GM23248 (cell line): ENCODE measurements at regions not wholly inside any gene's neighbourhood (a gene's known extent, or its start where the extent isn't known, plus 50 kb on each side); places are given as distances from the start of the nearest gene placed in this dataset.
"Not testable (repeated sequence)": the region's sequence is repeated elsewhere in the genome, so short reads cannot be mapped to it uniquely, and the experiment has no call there.

Experiments
- DNase-seq: peaks from one replicate; pipeline ENCODE4 v3.0.0-alpha.2; 2015
- H2AFZ ChIP-seq: fragments of 200-600 bp; sonication (generic); 2 replicates; pipeline ENCODE4 v1.6.1; 2016; ENCODE audit warnings: antibody characterized with exemption
- H3F3A ChIP-seq: fragments of 200-600 bp; sonication (generic); 2 replicates; pipeline ENCODE4 v1.6.1; 2016; ENCODE audit warnings: mild to moderate bottlenecking, antibody characterized with exemption, mixed run types; ENCODE audit not compliant: insufficient read depth
- H3K27ac ChIP-seq: fragments of 200-600 bp; sonication (generic); 2 replicates; pipeline ENCODE4 v1.5.1; 2016; ENCODE audit warnings: mild to moderate bottlenecking
- H3K27me3 ChIP-seq: fragments of 200-600 bp; sonication (generic); replicated peaks from 2 replicates; pipeline ENCODE4 v1.6.1; 2016; ENCODE audit warnings: mild to moderate bottlenecking; ENCODE audit not compliant: insufficient read depth
- H3K36me3 ChIP-seq: fragments of 200-600 bp; sonication (generic); 2 replicates; pipeline ENCODE4 v1.6.1; 2016; ENCODE audit warnings: low read depth, mild to moderate bottlenecking
- H3K4me1 ChIP-seq: fragments of 200-600 bp; sonication (generic); 2 replicates; pipeline ENCODE4 v1.6.1; 2016; ENCODE audit warnings: mild to moderate bottlenecking; ENCODE audit not compliant: insufficient read depth
- H3K4me2 ChIP-seq: fragments of 200-600 bp; sonication (generic); one replicate; pipeline ENCODE4 v1.6.1; 2016; ENCODE audit warnings: mild to moderate bottlenecking; ENCODE audit not compliant: unreplicated experiment
- H3K4me3 ChIP-seq: fragments of 200-600 bp; sonication (generic); 2 replicates; pipeline ENCODE4 v1.5.1; 2016; ENCODE audit warnings: mild to moderate bottlenecking
- H3K79me2 ChIP-seq: fragments of 200-600 bp; sonication (generic); 2 replicates; pipeline ENCODE4 v1.6.1; 2016; ENCODE audit warnings: mild to moderate bottlenecking; ENCODE audit not compliant: insufficient read depth
- H3K9ac ChIP-seq: fragments of 200-600 bp; sonication (generic); 2 replicates; pipeline ENCODE4 v1.6.1; 2016; ENCODE audit warnings: mild to moderate bottlenecking
- H3K9me2 ChIP-seq: fragments of 200-600 bp; sonication (generic); 2 replicates; pipeline ENCODE4 v1.6.1; 2016; ENCODE audit warnings: mixed run types, mild to moderate bottlenecking, moderate library complexity; ENCODE audit not compliant: insufficient read depth
- H3K9me3 ChIP-seq: fragments of 200-600 bp; sonication (generic); one replicate; pipeline ENCODE4 v1.6.1; 2017; ENCODE audit warnings: low read depth
- H4K20me1 ChIP-seq: fragments of 200-600 bp; sonication (generic); 2 replicates; pipeline ENCODE4 v1.6.0; 2016; ENCODE audit not compliant: insufficient read depth
- EZH2 ChIP-seq: fragments of 200-600 bp; sonication (generic); IDR thresholded peaks from 2 replicates; pipeline ENCODE4 v1.6.1; 2018; ENCODE audit warnings: antibody characterized with exemption, mild to moderate bottlenecking; ENCODE audit not compliant: insufficient read depth, poor library complexity, severe bottlenecking
- EZH2phosphoT487 ChIP-seq: fragments of 200-600 bp; sonication (generic); IDR thresholded peaks from 2 replicates; pipeline ENCODE4 v1.6.1; 2018; ENCODE audit warnings: antibody characterized with exemption, moderate library complexity, mild to moderate bottlenecking, low read depth; ENCODE audit not compliant: insufficient read depth
- WGBS, 2 experiments: methylation state at CpG; one replicate each; pipeline ENCODE4 v1.1.6; 2015 to 2017; ENCODE audit warnings: low lambda C conversion rate in 2 of 2, low coverage in 1 of 2; ENCODE audit errors: missing lambda C conversion rate in 2 of 2; 5-methylcytosine and 5-hydroxymethylcytosine counted together
- in situ Hi-C: fragments of 300-500 bp; cut with MboI; formaldehyde crosslinking; loops from 2 replicates; pipeline ENCODE4 v1.15.0; 2020

GRCh38 chr7:130803127-130803526 is 69.1 kb upstream of the KLF14 start:
- in situ Hi-C loops = no loop called here
- Histone ChIP-seq H3K9ac (no peak overlapping the region), H3K9me2 (no peaks in the 10 kb centered on the region), H3K9me3 (no peaks in the 10 kb centered on the region), H3K4me3 (no peak overlapping the region), H3K4me2 (no peak overlapping the region), H3K27ac (no peak overlapping the region), H3K4me1 (no peaks in the 10 kb centered on the region), H2AFZ (no peak overlapping the region), H3F3A (no peaks in the 10 kb centered on the region), H3K79me2 (no peaks in the 10 kb centered on the region), H4K20me1 (no peaks in the 10 kb centered on the region), H3K27me3 (peaks cover 3% of the 10 kb centered on the region; the same call in 1 of the 2 replicates), H3K36me3 (no peaks in the 10 kb centered on the region)
- TF ChIP-seq EZH2phosphoT487 = no peak
- TF ChIP-seq EZH2 = no peak
- no peak for DNase-seq
- 55 to 62% methylated on average over 3 of the region's 3 CpGs for WGBS, 2 experiments

GRCh38 chr7:130804220-130804619 is 70.2 kb upstream of the KLF14 start:
- H2AFZ ChIP-seq = no peak overlapping the region
- no peak for DNase-seq
- no peaks in the 10 kb centered on the region for H3K36me3 ChIP-seq
- no peaks in the 10 kb centered on the region for H3F3A ChIP-seq
- peaks cover 3% of the 10 kb centered on the region; the same call in 1 of the 2 replicates for H3K27me3 ChIP-seq
- no peaks in the 10 kb centered on the region for H3K9me2 ChIP-seq
- H4K20me1 ChIP-seq = no peaks in the 10 kb centered on the region
- no peak overlapping the region for H3K27ac ChIP-seq
- 29 to 40% methylated on average over 3 of the region's 3 CpGs for WGBS, 2 experiments
- H3K4me3 ChIP-seq = no peak overlapping the region
- no peak for TF ChIP-seq EZH2
- in situ Hi-C loops = no loop called here
- H3K79me2 ChIP-seq = no peaks in the 10 kb centered on the region
- H3K9me3 ChIP-seq = no peaks in the 10 kb centered on the region
- H3K9ac ChIP-seq = no peak overlapping the region
- H3K4me2 ChIP-seq = no peak overlapping the region
- no peaks in the 10 kb centered on the region for H3K4me1 ChIP-seq

- H3K4me3 ChIP-seq, DNase-seq, H4K20me1 ChIP-seq, in situ Hi-C loops, H3K79me2 ChIP-seq, H3K9me3 ChIP-seq, H3K4me2 ChIP-seq, H3K9ac ChIP-seq, H3K36me3 ChIP-seq, H3K9me2 ChIP-seq, H3K27ac ChIP-seq, H3K4me1 ChIP-seq, H3K27me3 ChIP-seq, H3F3A ChIP-seq, H2AFZ ChIP-seq: not testable (repeated sequence)
- WGBS, 2 experiments = 88 to 94% methylated on average over 4 of the region's 4 CpGs
Measured at GRCh38 chr7:130812819-130813218, 78.8 kb upstream of the KLF14 start.

GRCh38 chr7:130814778-130815335 is 80.8 kb upstream of the KLF14 start:
- 32 to 37% methylated on average over 2 of the region's 2 CpGs for WGBS, 2 experiments
- DNase-seq = peak; percentile 70
- Histone ChIP-seq H3K27me3 (no peaks in the 10 kb centered on the region), H3K9me3 (no peaks in the 10 kb centered on the region), H3K27ac (no peak overlapping the region), H3K4me3 (no peak overlapping the region), H3K9ac (no peak overlapping the region), H3K36me3 (no peaks in the 10 kb centered on the region), H3K79me2 (no peaks in the 10 kb centered on the region), H3F3A (no peaks in the 10 kb centered on the region), H3K9me2 (no peaks in the 10 kb centered on the region), H4K20me1 (no peaks in the 10 kb centered on the region), H3K4me2 (no peak overlapping the region), H2AFZ (0 out of 2 replicates have a peak overlapping the region, but pooled peaks have one; percentile 42), H3K4me1 (no peaks in the 10 kb centered on the region)
- in situ Hi-C loops = no loop called here
- no peak for TF ChIP-seq EZH2
- TF ChIP-seq EZH2phosphoT487 = no peak

- Histone ChIP-seq H3K4me3 (no peak overlapping the region), H3K79me2 (no peaks in the 10 kb centered on the region), H3K27me3 (no peaks in the 10 kb centered on the region), H3K4me2 (no peak overlapping the region), H3K9me3 (no peaks in the 10 kb centered on the region), H3F3A (peaks cover 11% of the 10 kb centered on the region; the same call in 1 of the 2 replicates), H3K9me2 (no peaks in the 10 kb centered on the region), H3K36me3 (no peaks in the 10 kb centered on the region), H2AFZ (no peak overlapping the region), H3K4me1 (peaks cover 11% of the 10 kb centered on the region), H4K20me1 (no peaks in the 10 kb centered on the region), H3K9ac (no peak overlapping the region), H3K27ac (no peak overlapping the region)
- WGBS, 2 experiments = 96% methylated on average over 2 of the region's 2 CpGs
- no peak for TF ChIP-seq EZH2
- TF ChIP-seq EZH2phosphoT487 = no peak
- no peak for DNase-seq
- in situ Hi-C loops = no loop called here
Measured at GRCh38 chr7:130818056-130818455, 84.0 kb upstream of the KLF14 start.
